H1 (cell line): ENCODE measurements at regions not wholly inside any gene's neighbourhood (a gene's known extent, or its start where the extent isn't known, plus 50 kb on each side); places are given as distances from the start of the nearest gene placed in this dataset.

Experiments
- KDM1A ChIP-seq: fragments of 200-600, 300-600 bp; sonication (generic); IDR thresholded peaks from 2 replicates; pipeline ENCODE4 v1.7.1; 2016; ENCODE audit warnings: mild to moderate bottlenecking, low read length, borderline replicate concordance
- POLR2A ChIP-seq, 2 experiments: IDR thresholded peaks; 1 replicate in 1 of 2; 2 replicates in 1 of 2; pipeline ENCODE4 v1.6.1; 2011; ENCODE audit warnings: low read depth in 2 of 2, low read length in 2 of 2, mild to moderate bottlenecking in 2 of 2; ENCODE audit errors: control extremely low read depth in 1 of 2
- POLR2AphosphoS5 ChIP-seq: IDR thresholded peaks from 2 replicates; pipeline ENCODE4 v1.6.1; 2011; ENCODE audit warnings: low read depth, low read length
- TF ChIP-seq, protein P1 (sequence below), 3 experiments: IDR thresholded peaks; 1 replicate in 2 of 3; 2 replicates in 1 of 3; pipeline versions ENCODE4 v1.5.1 to v1.6.1; 2011; ENCODE audit warnings: low read length in 3 of 3, mild to moderate bottlenecking in 3 of 3, inconsistent platforms in 2 of 3, low read depth in 1 of 3, moderate library complexity in 1 of 3; ENCODE audit not compliant: insufficient read depth in 1 of 3; ENCODE audit errors: control extremely low read depth in 1 of 3

DNA sequence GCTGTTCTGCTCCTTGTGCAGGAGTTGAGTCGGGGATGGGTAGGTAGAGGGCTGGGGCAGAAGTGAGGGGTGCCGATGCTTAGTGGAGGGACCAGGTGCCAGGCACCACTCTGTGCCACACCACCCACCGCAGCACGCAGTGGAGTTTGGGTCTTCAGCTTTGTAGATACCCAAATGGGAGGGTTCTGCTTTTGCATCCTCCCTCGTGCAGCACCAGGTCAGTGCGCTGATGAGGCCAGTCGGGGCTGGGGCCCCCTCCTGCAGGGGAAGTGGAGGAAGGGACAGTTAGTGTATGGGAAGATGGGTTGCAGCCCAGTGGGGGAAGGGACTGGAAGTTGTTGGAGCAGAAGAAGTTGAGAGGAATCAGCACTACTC is 244.0 kb downstream of the RHOU start:
- TF ChIP-seq, protein P1, sequence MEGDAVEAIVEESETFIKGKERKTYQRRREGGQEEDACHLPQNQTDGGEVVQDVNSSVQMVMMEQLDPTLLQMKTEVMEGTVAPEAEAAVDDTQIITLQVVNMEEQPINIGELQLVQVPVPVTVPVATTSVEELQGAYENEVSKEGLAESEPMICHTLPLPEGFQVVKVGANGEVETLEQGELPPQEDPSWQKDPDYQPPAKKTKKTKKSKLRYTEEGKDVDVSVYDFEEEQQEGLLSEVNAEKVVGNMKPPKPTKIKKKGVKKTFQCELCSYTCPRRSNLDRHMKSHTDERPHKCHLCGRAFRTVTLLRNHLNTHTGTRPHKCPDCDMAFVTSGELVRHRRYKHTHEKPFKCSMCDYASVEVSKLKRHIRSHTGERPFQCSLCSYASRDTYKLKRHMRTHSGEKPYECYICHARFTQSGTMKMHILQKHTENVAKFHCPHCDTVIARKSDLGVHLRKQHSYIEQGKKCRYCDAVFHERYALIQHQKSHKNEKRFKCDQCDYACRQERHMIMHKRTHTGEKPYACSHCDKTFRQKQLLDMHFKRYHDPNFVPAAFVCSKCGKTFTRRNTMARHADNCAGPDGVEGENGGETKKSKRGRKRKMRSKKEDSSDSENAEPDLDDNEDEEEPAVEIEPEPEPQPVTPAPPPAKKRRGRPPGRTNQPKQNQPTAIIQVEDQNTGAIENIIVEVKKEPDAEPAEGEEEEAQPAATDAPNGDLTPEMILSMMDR (IDR thresholded peaks at IDR 0.05; ENCODE audit: control extremely low read depth in 1 of 3, insufficient read depth in 1 of 3, low read depth in 1 of 3, low read length in 3 of 3), result no peak
- TF ChIP-seq POLR2AphosphoS5 (no peak), KDM1A (no peak), POLR2A (IDR thresholded peaks at IDR 0.05; ENCODE audit: control extremely low read depth in 1 of 2, low read depth in 2 of 2, low read length in 2 of 2) (no peak)
